ENCODE measurements at regions not wholly inside any gene's neighbourhood (a gene's known extent, or its start where the extent isn't known, plus 50 kb on each side); places are given as distances from the start of the nearest gene placed in this dataset.

DNA sequence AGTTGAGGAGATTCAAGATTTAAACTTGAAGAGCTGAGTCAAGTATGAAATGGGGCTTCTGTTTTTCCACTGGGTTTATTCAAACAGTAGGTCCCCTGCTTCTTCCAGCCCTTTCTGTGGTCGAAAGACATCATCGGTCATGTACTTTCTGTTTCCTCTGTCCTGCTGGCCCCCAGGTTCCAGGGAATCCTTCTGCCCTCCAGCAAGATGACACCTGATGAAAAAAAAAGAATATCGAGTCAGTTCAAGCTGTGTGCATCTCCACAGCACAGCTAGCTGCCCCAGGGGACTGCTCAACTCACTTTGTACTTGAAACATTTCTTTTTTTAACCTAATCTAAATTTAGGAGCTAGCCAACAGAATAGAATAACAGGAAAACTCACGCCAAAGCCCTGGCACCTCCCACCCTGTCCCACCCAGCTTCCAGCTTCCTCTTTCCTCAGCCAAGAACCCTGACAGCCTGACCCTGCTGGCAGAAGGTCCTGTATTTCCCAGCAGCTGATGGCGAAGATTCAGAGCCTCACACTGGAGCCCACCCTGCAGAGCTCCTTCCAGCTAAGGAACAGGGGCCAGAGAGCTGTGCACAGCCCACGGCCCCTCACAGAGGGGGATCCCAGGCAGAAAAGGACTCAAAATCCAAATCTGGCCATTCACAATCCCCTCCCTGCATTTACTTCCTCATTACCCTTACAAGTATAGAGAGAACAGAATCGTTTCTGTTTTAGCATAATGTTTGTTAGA lies 176.5 kb downstream of the PSMG1 start:
- intact Hi-C loops (cut with DNase I), result no loop called here
- Histone ChIP-seq H3K27ac (peak overlapping the region; percentile 79), H3K36me3 (no peaks in the 10 kb centered on the region), H3K27me3 (no peaks in the 10 kb centered on the region), H3K4me1 (peaks cover 66% of the 10 kb centered on the region), H3K4me3 (no peak overlapping the region), H3K9me3 (no peaks in the 10 kb centered on the region)
- TF ChIP-seq, protein P1, sequence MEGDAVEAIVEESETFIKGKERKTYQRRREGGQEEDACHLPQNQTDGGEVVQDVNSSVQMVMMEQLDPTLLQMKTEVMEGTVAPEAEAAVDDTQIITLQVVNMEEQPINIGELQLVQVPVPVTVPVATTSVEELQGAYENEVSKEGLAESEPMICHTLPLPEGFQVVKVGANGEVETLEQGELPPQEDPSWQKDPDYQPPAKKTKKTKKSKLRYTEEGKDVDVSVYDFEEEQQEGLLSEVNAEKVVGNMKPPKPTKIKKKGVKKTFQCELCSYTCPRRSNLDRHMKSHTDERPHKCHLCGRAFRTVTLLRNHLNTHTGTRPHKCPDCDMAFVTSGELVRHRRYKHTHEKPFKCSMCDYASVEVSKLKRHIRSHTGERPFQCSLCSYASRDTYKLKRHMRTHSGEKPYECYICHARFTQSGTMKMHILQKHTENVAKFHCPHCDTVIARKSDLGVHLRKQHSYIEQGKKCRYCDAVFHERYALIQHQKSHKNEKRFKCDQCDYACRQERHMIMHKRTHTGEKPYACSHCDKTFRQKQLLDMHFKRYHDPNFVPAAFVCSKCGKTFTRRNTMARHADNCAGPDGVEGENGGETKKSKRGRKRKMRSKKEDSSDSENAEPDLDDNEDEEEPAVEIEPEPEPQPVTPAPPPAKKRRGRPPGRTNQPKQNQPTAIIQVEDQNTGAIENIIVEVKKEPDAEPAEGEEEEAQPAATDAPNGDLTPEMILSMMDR (IDR thresholded peaks at IDR 0.05), result no peak
- peak; percentile 76 for DNase-seq
- ATAC-seq, result peak; percentile 53

DNA sequence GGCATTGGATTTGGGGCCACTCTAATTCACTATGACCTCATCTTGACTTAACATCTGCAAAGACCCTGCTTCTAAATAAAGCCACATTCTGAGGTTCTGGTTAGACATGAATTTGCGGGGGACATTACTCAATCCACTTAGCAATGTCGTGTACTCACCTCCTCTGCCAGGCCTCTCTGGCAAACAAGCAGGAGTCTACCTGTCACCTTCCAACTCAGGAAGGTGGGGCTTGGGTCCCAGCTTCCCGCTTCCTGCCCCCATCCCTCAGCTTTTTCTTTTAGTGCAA lies 177.8 kb downstream of the PSMG1 start:
- no peaks in the 10 kb centered on the region for H3K36me3 ChIP-seq
- no peaks in the 10 kb centered on the region for H3K9me3 ChIP-seq
- peak overlapping the region; percentile 79 for H3K27ac ChIP-seq
- no peak overlapping the region for H3K4me3 ChIP-seq
- TF ChIP-seq, protein P1 (IDR thresholded peaks at IDR 0.05), result no peak
- H3K4me1 ChIP-seq, result peaks cover 61% of the 10 kb centered on the region
- DNase-seq (no peak), ATAC-seq (no peak)
- H3K27me3 ChIP-seq, result no peaks in the 10 kb centered on the region
- intact Hi-C loops (cut with DNase I), result no loop called here

DNA sequence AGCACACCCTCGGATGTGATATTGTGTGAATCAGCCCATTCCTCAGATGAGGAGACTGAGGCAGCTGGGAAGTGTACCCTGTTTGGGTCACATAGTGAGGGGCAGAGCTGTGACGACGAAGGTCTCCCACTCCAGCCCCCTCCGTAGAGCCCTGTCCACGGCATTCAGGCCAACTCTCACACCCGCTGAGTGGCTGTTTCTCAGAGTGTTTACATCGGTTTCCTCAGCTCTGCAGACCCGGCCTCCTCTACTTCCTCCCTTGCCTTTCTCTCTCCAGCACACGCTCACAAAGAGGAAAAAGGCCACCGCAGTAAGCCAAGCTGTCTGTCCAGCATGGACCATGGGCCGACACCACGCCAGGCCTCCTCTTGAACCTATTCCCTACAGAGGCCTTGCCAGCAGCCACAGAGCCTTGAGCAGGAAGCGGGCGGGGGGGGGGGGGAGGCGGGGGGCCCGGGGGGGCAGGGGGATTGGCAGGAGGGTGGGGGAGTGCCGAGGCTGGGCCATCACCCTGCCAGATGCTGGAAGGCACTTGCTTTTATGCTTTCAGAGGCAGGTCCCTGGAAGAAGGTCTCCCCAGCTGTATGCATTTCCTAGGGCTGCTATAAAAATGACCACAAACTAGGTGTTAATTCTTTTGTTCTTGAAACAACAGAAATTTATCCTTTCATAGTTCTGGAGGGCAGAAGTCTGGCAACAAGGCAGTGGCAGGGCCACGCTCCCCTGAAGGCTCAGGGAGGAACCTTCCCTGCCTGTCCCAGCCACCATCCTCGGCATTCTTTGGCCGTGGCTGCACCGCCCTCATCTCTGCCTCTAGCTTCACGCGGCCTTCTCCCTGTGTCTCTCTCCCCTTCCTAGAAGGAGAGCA lies 178.4 kb downstream of the PSMG1 start:
- intact Hi-C loops (cut with DNase I), result no loop called here
- DNase-seq, result peak; percentile 76
- no peak overlapping the region for H3K4me3 ChIP-seq
- H3K27ac ChIP-seq, result peak overlapping the region; percentile 79
- peaks cover 61% of the 10 kb centered on the region for H3K4me1 ChIP-seq
- no peaks in the 10 kb centered on the region for H3K36me3 ChIP-seq
- peak; percentile 63 for ATAC-seq
- no peaks in the 10 kb centered on the region for H3K27me3 ChIP-seq
- TF ChIP-seq, protein P1 (IDR thresholded peaks at IDR 0.05), result no peak
- no peaks in the 10 kb centered on the region for H3K9me3 ChIP-seq

DNA sequence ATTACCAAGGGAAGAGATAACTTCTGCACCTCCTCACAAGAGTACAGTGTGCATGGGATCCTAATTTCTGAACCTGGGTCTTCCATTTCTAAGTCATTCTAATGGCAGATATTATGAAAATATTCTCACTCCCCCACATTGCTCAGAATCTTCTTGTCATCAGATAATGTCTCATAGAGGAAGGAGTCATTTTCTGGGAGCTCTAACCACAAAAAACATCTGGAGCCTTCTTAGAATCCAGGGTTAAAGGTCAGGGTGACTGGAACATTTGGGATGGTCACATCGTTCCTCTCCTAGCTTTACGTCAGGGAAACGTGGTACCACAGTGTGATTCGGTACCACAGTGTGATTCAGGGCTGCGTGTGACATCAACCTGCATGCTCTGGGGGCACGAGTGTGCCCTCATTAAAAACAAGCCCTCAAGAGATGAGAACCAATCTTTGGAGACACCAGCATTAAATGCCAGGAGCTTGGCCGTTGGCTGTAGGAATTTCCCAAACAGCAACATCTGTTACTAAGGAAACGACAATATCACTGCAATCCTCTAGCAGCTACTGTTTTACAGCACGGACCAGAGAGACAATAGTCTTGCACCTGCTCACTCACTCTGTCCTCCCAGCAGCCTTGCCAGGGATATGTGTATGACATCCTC lies 179.1 kb downstream of the PSMG1 start:
- H3K9me3 ChIP-seq, result no peaks in the 10 kb centered on the region
- TF ChIP-seq, protein P1 (IDR thresholded peaks at IDR 0.05), result no peak
- H3K27me3 ChIP-seq, result no peaks in the 10 kb centered on the region
- intact Hi-C loops (cut with DNase I), result no loop called here
- no peaks in the 10 kb centered on the region for H3K36me3 ChIP-seq
- peak overlapping the region; percentile 79 for H3K27ac ChIP-seq
- H3K4me3 ChIP-seq, result no peak overlapping the region
- DNase-seq, result no peak
- ATAC-seq, result peak; percentile 70
- H3K4me1 ChIP-seq, result peaks cover 61% of the 10 kb centered on the region

DNA sequence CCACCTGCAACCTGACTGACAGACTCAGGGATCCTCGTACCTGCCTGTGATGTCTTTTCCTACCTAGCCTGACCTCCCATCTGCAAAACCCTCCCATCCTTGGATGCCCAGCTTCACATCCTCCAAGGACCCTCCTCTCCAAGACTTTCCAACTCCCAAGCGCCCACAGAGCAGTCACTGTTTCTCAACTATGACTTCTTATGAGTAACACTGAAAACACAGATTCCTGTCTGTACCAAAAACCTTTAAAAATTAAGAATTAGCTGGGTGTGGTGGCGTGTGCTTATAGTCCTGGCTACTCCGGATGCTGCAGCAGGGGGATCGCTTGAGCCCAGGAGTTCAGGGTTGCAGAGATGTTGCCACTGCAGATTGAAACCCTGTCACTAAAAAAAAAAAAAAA lies 181.9 kb downstream of the PSMG1 start:
- no peak overlapping the region for H3K4me3 ChIP-seq
- no peaks in the 10 kb centered on the region for H3K9me3 ChIP-seq
- H3K27ac ChIP-seq, result peak overlapping the region; percentile 47
- TF ChIP-seq, protein P1 (IDR thresholded peaks at IDR 0.05), result no peak
- DNase-seq (no peak), ATAC-seq (no peak)
- no peaks in the 10 kb centered on the region for H3K36me3 ChIP-seq
- H3K27me3 ChIP-seq, result no peaks in the 10 kb centered on the region
- H3K4me1 ChIP-seq, result peaks cover 58% of the 10 kb centered on the region
- intact Hi-C loops (cut with DNase I), result no loop called here

Measured in upper lobe of right lung (tissue), 1 donor.